H9 (cell line): ENCODE measurements at regions not wholly inside any gene's neighbourhood (a gene's known extent, or its start where the extent isn't known, plus 50 kb on each side); places are given as distances from the start of the nearest gene placed in this dataset.

Experiments used
- DNase-seq: peaks from one replicate; pipeline ENCODE4 v3.0.0-alpha.2; 2017
- H2AFZ ChIP-seq: one replicate; pipeline ENCODE4 v1.6.1; 2013; ENCODE audit warnings: mild to moderate bottlenecking, low read length, control low read depth, moderate library complexity
- H2AK5ac ChIP-seq: 2 replicates; pipeline ENCODE4 v1.6.1; 2013; ENCODE audit warnings: low read length, control low read depth, mixed read lengths; ENCODE audit not compliant: insufficient read length
- H2BK120ac ChIP-seq: one replicate; pipeline ENCODE4 v1.6.1; 2013; ENCODE audit warnings: low read depth, mild to moderate bottlenecking, low read length, control low read depth, inconsistent platforms; ENCODE audit not compliant: poor library complexity, severe bottlenecking
- H2BK12ac ChIP-seq: 2 replicates; pipeline ENCODE4 v1.6.1; 2013; ENCODE audit warnings: low read length, control low read depth, mixed read lengths, low read depth; ENCODE audit not compliant: insufficient read length
- H2BK15ac ChIP-seq: 2 replicates; pipeline ENCODE4 v1.6.1; 2013; ENCODE audit warnings: low read depth, low read length, control low read depth
- H2BK20ac ChIP-seq: one replicate; pipeline ENCODE4 v1.6.1; 2013; ENCODE audit warnings: low read depth, mild to moderate bottlenecking, low read length, control low read depth, inconsistent platforms; ENCODE audit not compliant: poor library complexity, severe bottlenecking
- H2BK5ac ChIP-seq: 2 replicates; pipeline ENCODE4 v1.6.1; 2013; ENCODE audit warnings: low read length, control low read depth, mixed read lengths; ENCODE audit not compliant: insufficient read length
- H3K14ac ChIP-seq: 2 replicates; pipeline ENCODE4 v1.6.1; 2013; ENCODE audit warnings: low read length, control low read depth; ENCODE audit not compliant: insufficient read depth
- H3K18ac ChIP-seq: 2 replicates; pipeline ENCODE4 v1.6.1; 2013; ENCODE audit warnings: low read depth, mild to moderate bottlenecking, mixed read lengths, low read length, control low read depth; ENCODE audit not compliant: insufficient read length
- H3K23ac ChIP-seq: 2 replicates; pipeline ENCODE4 v1.6.1; 2013; ENCODE audit warnings: low read length, control low read depth, mixed read lengths, low read depth; ENCODE audit not compliant: insufficient read length
- H3K23me2 ChIP-seq: 2 replicates; pipeline ENCODE4 v1.6.1; 2013; ENCODE audit warnings: low read depth, mild to moderate bottlenecking, mixed read lengths, low read length, control low read depth; ENCODE audit not compliant: insufficient read length, poor library complexity, severe bottlenecking
- H3K27ac ChIP-seq: 2 replicates; pipeline ENCODE4 v1.5.1; 2013; ENCODE audit warnings: low read length, control low read depth, mixed read lengths, low read depth; ENCODE audit not compliant: insufficient read length
- H3K27me3 ChIP-seq: 2 replicates; pipeline ENCODE4 v1.6.1; 2013; ENCODE audit warnings: low read length, control low read depth, inconsistent platforms; ENCODE audit not compliant: insufficient read depth
- H3K4ac ChIP-seq: 2 replicates; pipeline ENCODE4 v1.6.1; 2013; ENCODE audit warnings: low read depth, mild to moderate bottlenecking, control low read depth, inconsistent platforms, low read length, moderate library complexity
- H3K4me1 ChIP-seq: 2 replicates; pipeline ENCODE4 v1.6.1; 2013; ENCODE audit warnings: low read length, control low read depth, inconsistent platforms; ENCODE audit not compliant: insufficient read depth
- H3K4me2 ChIP-seq: 2 replicates; pipeline ENCODE4 v1.6.1; 2013; ENCODE audit warnings: low read length, control low read depth, mixed read lengths; ENCODE audit not compliant: insufficient read length, insufficient read depth
- H3K56ac ChIP-seq: 2 replicates; pipeline ENCODE4 v1.6.1; 2013; ENCODE audit warnings: low read depth, mild to moderate bottlenecking, mixed read lengths, low read length, control low read depth; ENCODE audit not compliant: insufficient read length
- H3K79me1 ChIP-seq: 2 replicates; pipeline ENCODE4 v1.6.1; 2013; ENCODE audit warnings: low read depth, mild to moderate bottlenecking, moderate library complexity, low read length, control low read depth, inconsistent platforms; ENCODE audit not compliant: insufficient read depth, poor library complexity, severe bottlenecking
- H3K79me2 ChIP-seq: 2 replicates; pipeline ENCODE4 v1.6.1; 2013; ENCODE audit warnings: low read length, control low read depth, inconsistent platforms; ENCODE audit not compliant: insufficient read depth
- H3K9ac ChIP-seq: 2 replicates; pipeline ENCODE4 v1.6.1; 2013; ENCODE audit warnings: low read length, control low read depth, mixed read lengths; ENCODE audit not compliant: insufficient read length; ENCODE audit errors: extremely low read depth
- H3K9me3 ChIP-seq: one replicate; pipeline ENCODE4 v1.6.1; 2013; ENCODE audit warnings: low read depth, low read length, inconsistent platforms; ENCODE audit not compliant: control insufficient read depth
- H3T11ph ChIP-seq: one replicate; pipeline ENCODE4 v1.6.1; 2013; ENCODE audit warnings: mild to moderate bottlenecking, low read length, control low read depth, inconsistent platforms
- H4K20me1 ChIP-seq: one replicate; pipeline ENCODE4 v1.6.1; 2013; ENCODE audit not compliant: control insufficient read depth, insufficient read length, insufficient read depth
- H4K5ac ChIP-seq: 2 replicates; pipeline ENCODE4 v1.6.1; 2013; ENCODE audit warnings: low read depth, mild to moderate bottlenecking, mixed read lengths, low read length, control low read depth; ENCODE audit not compliant: insufficient read length
- H4K8ac ChIP-seq: replicated peaks from 2 replicates; pipeline ENCODE4 v1.6.1; 2013; ENCODE audit warnings: low read length, control low read depth, mixed read lengths, low read depth; ENCODE audit not compliant: insufficient read length
- H4K91ac ChIP-seq: 2 replicates; pipeline ENCODE4 v1.6.1; 2013; ENCODE audit warnings: low read depth, mild to moderate bottlenecking, moderate library complexity, mixed read lengths, low read length, control low read depth; ENCODE audit not compliant: insufficient read length
- H3K27ac Mint-ChIP-seq, 3 experiments: 2 replicates in 2 of 3; 3 replicates in 1 of 3; pipeline ENCODE4 v1.8.0; 2020 to 2021; ENCODE audit warnings: mixed read lengths in 3 of 3, mild to moderate bottlenecking in 1 of 3, moderate library complexity in 1 of 3
- H3K27me3 Mint-ChIP-seq: 2 replicates; pipeline ENCODE4 v1.8.0; 2021; ENCODE audit warnings: low read depth, mild to moderate bottlenecking, moderate library complexity, mixed read lengths
- H3K36me3 Mint-ChIP-seq, 3 experiments: 2 replicates in 2 of 3; 3 replicates in 1 of 3; pipeline ENCODE4 v1.8.0; 2020 to 2021; ENCODE audit warnings: low read depth in 3 of 3, mixed read lengths in 3 of 3; ENCODE audit not compliant: insufficient read depth in 1 of 3
- H3K4me1 Mint-ChIP-seq, 2 experiments: 2 replicates each; pipeline ENCODE4 v1.8.0; 2020; ENCODE audit warnings: mixed read lengths in 2 of 2
- H3K4me3 Mint-ChIP-seq, 2 experiments: 2 replicates in 1 of 2; 3 replicates in 1 of 2; pipeline ENCODE4 v1.8.0; 2020 to 2021; ENCODE audit warnings: mild to moderate bottlenecking in 2 of 2, mixed read lengths in 2 of 2, moderate library complexity in 1 of 2
- H3K9me3 Mint-ChIP-seq, 2 experiments: 2 replicates in 1 of 2; 3 replicates in 1 of 2; pipeline ENCODE4 v1.8.0; 2020; ENCODE audit warnings: mild to moderate bottlenecking in 2 of 2, mixed read lengths in 2 of 2, moderate library complexity in 1 of 2
- WGBS: extraction: QIAGEN DNeasy Blood & Tissue Kit; methylation state at CpG from one replicate; pipeline ENCODE4 v1.1.7; 2013; ENCODE audit warnings: missing lambda C conversion rate, low lambda C conversion rate, mixed read lengths; ENCODE audit not compliant: insufficient read length; ENCODE audit errors: extremely low coverage; 5-methylcytosine and 5-hydroxymethylcytosine counted together
- TF ChIP-seq, protein P1 (sequence below): fragments of 200-600 bp; sonication (generic); conservative IDR thresholded peaks from 3 replicates; pipeline ENCODE4 v1.8.0; 2021; ENCODE audit warnings: antibody characterized with exemption, mild to moderate bottlenecking

DNA sequence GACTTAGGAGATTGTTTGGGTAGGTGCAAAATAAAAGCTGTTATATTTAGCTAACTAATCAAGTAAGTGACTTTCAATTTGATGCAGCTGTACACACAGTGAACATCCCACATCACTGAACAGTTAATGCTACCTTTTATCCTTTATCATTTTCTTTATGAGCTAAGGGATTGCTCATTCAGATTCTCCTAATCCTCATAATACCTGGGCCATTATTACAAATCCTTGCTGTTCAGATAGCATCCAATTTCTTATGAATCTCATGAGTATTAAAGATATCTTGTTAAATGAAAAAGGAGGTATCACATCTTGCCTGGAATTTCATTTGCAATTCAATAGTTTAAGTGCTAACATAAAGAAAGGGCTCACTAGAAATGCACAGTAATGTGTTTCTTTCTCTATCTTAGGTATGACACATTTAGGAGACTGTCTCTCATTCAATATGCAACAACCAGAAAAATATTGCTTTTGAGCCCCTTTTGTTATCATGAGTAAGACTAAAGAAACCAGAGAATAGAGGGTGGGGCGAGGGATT lies 918.5 kb downstream of the CBLN2 start:
- Histone ChIP-seq H4K20me1 (no peaks in the 10 kb centered on the region), H3K9ac (no peak overlapping the region), H3K14ac (no peak overlapping the region), H4K5ac (no peak overlapping the region), H2BK120ac (no peak overlapping the region), H3K4me2 (no peak overlapping the region), H3K23ac (no peak overlapping the region), H2AK5ac (no peak overlapping the region), H2BK12ac (no peak overlapping the region), H3K56ac (no peak overlapping the region), H3K27ac (no peak overlapping the region), H3K18ac (no peak overlapping the region), H4K8ac (no peak overlapping the region), H2BK15ac (no peak overlapping the region), H3T11ph (no peak overlapping the region), H2BK20ac (no peak overlapping the region), H3K27me3 (no peaks in the 10 kb centered on the region), H3K23me2 (no peaks in the 10 kb centered on the region), H4K91ac (no peak overlapping the region), H3K79me1 (no peaks in the 10 kb centered on the region), H2AFZ (no peak overlapping the region), H3K79me2 (no peaks in the 10 kb centered on the region), H3K4ac (no peak overlapping the region), H3K4me1 (no peaks in the 10 kb centered on the region), H2BK5ac (no peak overlapping the region), H3K9me3 (no peaks in the 10 kb centered on the region)
- Mint-ChIP-seq H3K27me3 (no peaks in the 10 kb centered on the region; the same call in 1 of the 2 replicates), H3K9me3 (no peaks in the 10 kb centered on the region; a peak in 1 of 5 replicates), H3K4me1 (no peaks in the 10 kb centered on the region), H3K36me3 (no peaks in the 10 kb centered on the region), H3K4me3 (no peak overlapping the region), H3K27ac (no peak overlapping the region)
- TF ChIP-seq, protein P1, sequence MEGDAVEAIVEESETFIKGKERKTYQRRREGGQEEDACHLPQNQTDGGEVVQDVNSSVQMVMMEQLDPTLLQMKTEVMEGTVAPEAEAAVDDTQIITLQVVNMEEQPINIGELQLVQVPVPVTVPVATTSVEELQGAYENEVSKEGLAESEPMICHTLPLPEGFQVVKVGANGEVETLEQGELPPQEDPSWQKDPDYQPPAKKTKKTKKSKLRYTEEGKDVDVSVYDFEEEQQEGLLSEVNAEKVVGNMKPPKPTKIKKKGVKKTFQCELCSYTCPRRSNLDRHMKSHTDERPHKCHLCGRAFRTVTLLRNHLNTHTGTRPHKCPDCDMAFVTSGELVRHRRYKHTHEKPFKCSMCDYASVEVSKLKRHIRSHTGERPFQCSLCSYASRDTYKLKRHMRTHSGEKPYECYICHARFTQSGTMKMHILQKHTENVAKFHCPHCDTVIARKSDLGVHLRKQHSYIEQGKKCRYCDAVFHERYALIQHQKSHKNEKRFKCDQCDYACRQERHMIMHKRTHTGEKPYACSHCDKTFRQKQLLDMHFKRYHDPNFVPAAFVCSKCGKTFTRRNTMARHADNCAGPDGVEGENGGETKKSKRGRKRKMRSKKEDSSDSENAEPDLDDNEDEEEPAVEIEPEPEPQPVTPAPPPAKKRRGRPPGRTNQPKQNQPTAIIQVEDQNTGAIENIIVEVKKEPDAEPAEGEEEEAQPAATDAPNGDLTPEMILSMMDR, result no peak
- WGBS, result no CpG with 5 or more reads among the region's 1 CpG
- DNase-seq, result no peak
